Hepatocyte (in vitro differentiated cells): ENCODE measurements at regions not wholly inside any gene's neighbourhood (a gene's known extent, or its start where the extent isn't known, plus 50 kb on each side); places are given as distances from the start of the nearest gene placed in this dataset.

Source experiments
- DNase-seq: peaks from one replicate; pipeline ENCODE4 v3.0.0-alpha.2; 2016; ENCODE audit warnings: low spot score
- H2AFZ ChIP-seq: fragments of 200-600 bp; sonication (generic); 2 replicates; pipeline ENCODE4 v1.6.0; 2016; ENCODE audit warnings: antibody characterized with exemption, mild to moderate bottlenecking
- H3K27ac ChIP-seq: fragments of 200-600 bp; sonication (generic); 2 replicates; pipeline ENCODE4 v1.5.1; 2016; ENCODE audit warnings: mild to moderate bottlenecking
- H3K27me3 ChIP-seq: fragments of 200-600 bp; sonication (generic); 2 replicates; pipeline ENCODE4 v1.6.1; 2016
- H3K36me3 ChIP-seq: fragments of 200-600 bp; sonication (generic); replicated peaks from 2 replicates; pipeline ENCODE4 v1.5.1; 2016; ENCODE audit warnings: low read depth; ENCODE audit not compliant: insufficient read depth
- H3K4me1 ChIP-seq: fragments of 200-600 bp; sonication (generic); 2 replicates; pipeline ENCODE4 v1.5.1; 2016; ENCODE audit warnings: mild to moderate bottlenecking, moderate library complexity; ENCODE audit not compliant: insufficient read depth
- H3K4me2 ChIP-seq: fragments of 200-600 bp; sonication (generic); 2 replicates; pipeline ENCODE4 v1.6.0; 2016
- H3K4me3 ChIP-seq: fragments of 200-600 bp; sonication (generic); 2 replicates; pipeline ENCODE4 v1.5.1; 2016; ENCODE audit warnings: mild to moderate bottlenecking
- H3K79me2 ChIP-seq: fragments of 200-600 bp; sonication (generic); 2 replicates; pipeline ENCODE4 v1.6.0; 2017; ENCODE audit warnings: mild to moderate bottlenecking
- H3K9me2 ChIP-seq: fragments of 200-600 bp; sonication (generic); replicated peaks from 2 replicates; pipeline ENCODE4 v1.6.0; 2017; ENCODE audit warnings: mild to moderate bottlenecking; ENCODE audit not compliant: insufficient read depth
- H3K9me3 ChIP-seq: fragments of 200-600 bp; sonication (generic); 2 replicates; pipeline ENCODE4 v1.5.1; 2016; ENCODE audit warnings: low read depth, mild to moderate bottlenecking
- H4K20me1 ChIP-seq: fragments of 200-600 bp; sonication (generic); 2 replicates; pipeline ENCODE4 v1.6.0; 2016; ENCODE audit warnings: mild to moderate bottlenecking; ENCODE audit not compliant: insufficient read depth, poor library complexity, severe bottlenecking
- CTCF ChIP-seq: fragments of 200-600 bp; sonication (generic); IDR thresholded peaks from 2 replicates; pipeline ENCODE4 v1.5.1; 2016; ENCODE audit warnings: antibody characterized with exemption, mild to moderate bottlenecking; ENCODE audit not compliant: poor library complexity
- EZH2 ChIP-seq: fragments of 200-600 bp; sonication (generic); IDR thresholded peaks from 2 replicates; pipeline ENCODE4 v1.6.1; 2016; ENCODE audit warnings: antibody characterized with exemption, mild to moderate bottlenecking, borderline replicate concordance
- EZH2phosphoT487 ChIP-seq: fragments of 200-600 bp; sonication (generic); IDR thresholded peaks from one replicate; pipeline ENCODE4 v1.6.1; 2018; ENCODE audit warnings: antibody characterized with exemption, mild to moderate bottlenecking, low read depth, moderate library complexity; ENCODE audit not compliant: unreplicated experiment, severe bottlenecking
- WGBS: methylation state at CpG from one replicate; pipeline ENCODE4 v1.1.6; 2016; ENCODE audit warnings: low lambda C conversion rate; ENCODE audit errors: missing lambda C conversion rate; 5-methylcytosine and 5-hydroxymethylcytosine counted together

GRCh38 chr1:47630346-47630745 lies 192.5 kb downstream of the FOXD2 start:
- no peak overlapping the region for H3K27ac ChIP-seq
- H3K9me3 ChIP-seq, result no peaks in the 10 kb centered on the region
- H3K4me2 ChIP-seq, result no peak overlapping the region
- H3K27me3 ChIP-seq, result peaks cover 4% of the 10 kb centered on the region
- H3K9me2 ChIP-seq, result no peaks in the 10 kb centered on the region
- H3K4me1 ChIP-seq, result peaks cover 7% of the 10 kb centered on the region
- H4K20me1 ChIP-seq, result no peaks in the 10 kb centered on the region
- no peaks in the 10 kb centered on the region for H3K79me2 ChIP-seq
- TF ChIP-seq EZH2phosphoT487 (no peak), EZH2 (no peak), CTCF (no peak)
- no peak overlapping the region for H3K4me3 ChIP-seq
- H3K36me3 ChIP-seq, result no peaks in the 10 kb centered on the region
- no peak for DNase-seq
- 97% methylated on average over 4 of the region's 4 CpGs for WGBS
- no peak overlapping the region for H2AFZ ChIP-seq

- no peak for DNase-seq
- peaks cover 7% of the 10 kb centered on the region for H3K4me1 ChIP-seq
- H3K27ac ChIP-seq, result no peak overlapping the region
- H3K27me3 ChIP-seq, result peaks cover 8% of the 10 kb centered on the region
- no peaks in the 10 kb centered on the region for H3K9me2 ChIP-seq
- H3K4me3 ChIP-seq, result no peak overlapping the region
- no peak overlapping the region for H3K4me2 ChIP-seq
- 88% methylated on average over 17 of the region's 17 CpGs for WGBS
- H3K79me2 ChIP-seq, result no peaks in the 10 kb centered on the region
- no peaks in the 10 kb centered on the region for H4K20me1 ChIP-seq
- H2AFZ ChIP-seq, result no peak overlapping the region
- no peaks in the 10 kb centered on the region for H3K36me3 ChIP-seq
- TF ChIP-seq CTCF, result no peak
- no peak for TF ChIP-seq EZH2phosphoT487
- TF ChIP-seq EZH2, result no peak
- no peaks in the 10 kb centered on the region for H3K9me3 ChIP-seq
These were observed 193.7 kb downstream of the FOXD2 start for GRCh38 chr1:47631411-47631995.

GRCh38 chr1:47635111-47635510 lies 197.3 kb downstream of the FOXD2 start:
- no peak overlapping the region for H3K4me3 ChIP-seq
- H3K27ac ChIP-seq, result no peak overlapping the region
- no peaks in the 10 kb centered on the region for H3K79me2 ChIP-seq
- H3K9me2 ChIP-seq, result no peaks in the 10 kb centered on the region
- peaks cover 8% of the 10 kb centered on the region for H3K27me3 ChIP-seq
- no peak overlapping the region for H2AFZ ChIP-seq
- H4K20me1 ChIP-seq, result no peaks in the 10 kb centered on the region
- no peaks in the 10 kb centered on the region for H3K36me3 ChIP-seq
- no peak overlapping the region for H3K4me2 ChIP-seq
- no peaks in the 10 kb centered on the region for H3K9me3 ChIP-seq
- TF ChIP-seq CTCF (no peak), EZH2 (no peak), EZH2phosphoT487 (no peak)
- no peak for DNase-seq
- H3K4me1 ChIP-seq, result no peaks in the 10 kb centered on the region
- 91% methylated on average over 5 of the region's 5 CpGs for WGBS

GRCh38 chr1:47635597-47635996 lies 197.8 kb downstream of the FOXD2 start:
- 97% methylated on average over 2 of the region's 2 CpGs for WGBS
- Histone ChIP-seq H3K36me3 (no peaks in the 10 kb centered on the region), H3K27me3 (peaks cover 8% of the 10 kb centered on the region), H3K9me2 (no peaks in the 10 kb centered on the region), H3K27ac (no peak overlapping the region), H4K20me1 (no peaks in the 10 kb centered on the region), H3K4me1 (no peaks in the 10 kb centered on the region), H3K4me3 (no peak overlapping the region), H3K4me2 (no peak overlapping the region), H3K9me3 (no peaks in the 10 kb centered on the region), H2AFZ (no peak overlapping the region), H3K79me2 (no peaks in the 10 kb centered on the region)
- DNase-seq, result no peak
- TF ChIP-seq EZH2phosphoT487 (no peak), EZH2 (no peak), CTCF (no peak)
